ENCODE measurements at regions not wholly inside any gene's neighbourhood (a gene's known extent, or its start where the extent isn't known, plus 50 kb on each side); places are given as distances from the start of the nearest gene placed in this dataset.

GRCh38 chr18:38481576-38481975 is 916.0 kb upstream of the CELF4 start:
- 0% methylated on average over 2 of the region's 5 CpGs for WGBS (ENCODE audit: insufficient coverage)
- peak; percentile 29 to 94 (median 92) for DNase-seq
- H3K4me3 ChIP-seq (ENCODE audit: control insufficient read depth in 1 of 7, extremely low read depth in 1 of 7, insufficient read depth in 4 of 7, low read depth in 2 of 7, low read length in 6 of 7): no peak overlapping the region
- H3K27me3 ChIP-seq (replicated peaks in 2 of 5; ENCODE audit: control insufficient read depth in 4 of 5, insufficient read depth in 5 of 5, low read length in 4 of 5): no peaks in the 10 kb centered on the region
- peak overlapping the region in 1 of 2 experiments; percentile 47 for H3K27ac ChIP-seq (ENCODE audit: insufficient read depth in 1 of 2, low read depth in 1 of 2, low read length in 2 of 2, poor library complexity in 1 of 2, severe bottlenecking in 2 of 2)
- H3K4me1 ChIP-seq (ENCODE audit: control extremely low read depth in 1 of 4, control insufficient read depth in 4 of 4, insufficient read depth in 4 of 4, low read length in 3 of 4): peaks cover 0 to 28% (median 13%) of the 10 kb centered on the region in 4 experiments
- H3K9me3 ChIP-seq (ENCODE audit: control extremely low read depth in 1 of 5, control insufficient read depth in 4 of 5, insufficient read depth in 2 of 5, low read depth in 1 of 5, low read length in 4 of 5): peaks cover 0 to 8% (median 0%) of the 10 kb centered on the region in 5 experiments
- POLR2A ChIA-PET: interaction anchor here (0.5 kb wide), 1 partner anchor 506 kb away, joined by 4 read pairs; no protein-coding TSS in a partner anchor
- no peaks in the 10 kb centered on the region for H3K36me3 ChIP-seq (ENCODE audit: control insufficient read depth in 4 of 4, insufficient read depth in 4 of 4, low read length in 3 of 4)
- CTCF ChIA-PET: interaction anchor here (0.9 to 1.5 kb wide), 3 partner anchors 12 to 828 kb away, joined by 3 to 4 read pairs (median 3); no protein-coding TSS in a partner anchor

GRCh38 chr18:38475686-38476085 is 910.1 kb upstream of the CELF4 start:
- Histone ChIP-seq H3K4me3 (ENCODE audit: control insufficient read depth in 1 of 7, extremely low read depth in 1 of 7, insufficient read depth in 4 of 7, low read depth in 2 of 7, low read length in 6 of 7) (no peak overlapping the region), H3K36me3 (ENCODE audit: control insufficient read depth in 4 of 4, insufficient read depth in 4 of 4, low read length in 3 of 4) (no peaks in the 10 kb centered on the region), H3K4me1 (ENCODE audit: control extremely low read depth in 1 of 4, control insufficient read depth in 4 of 4, insufficient read depth in 4 of 4, low read length in 3 of 4) (peaks cover 0 to 5% (median 0%) of the 10 kb centered on the region in 4 experiments), H3K27ac (ENCODE audit: insufficient read depth in 1 of 2, low read depth in 1 of 2, low read length in 2 of 2, poor library complexity in 1 of 2, severe bottlenecking in 2 of 2) (no peak overlapping the region), H3K27me3 (replicated peaks in 2 of 5; ENCODE audit: control insufficient read depth in 4 of 5, insufficient read depth in 5 of 5, low read length in 4 of 5) (no peaks in the 10 kb centered on the region), H3K9me3 (ENCODE audit: control extremely low read depth in 1 of 5, control insufficient read depth in 4 of 5, insufficient read depth in 2 of 5, low read depth in 1 of 5, low read length in 4 of 5) (peaks cover 0 to 14% (median 0%) of the 10 kb centered on the region in 5 experiments)
- 90% methylated on average over 2 of the region's 2 CpGs for WGBS (ENCODE audit: insufficient coverage)
- peak; percentile 10 to 56 (median 31) for DNase-seq
- CTCF ChIA-PET: interaction anchor here (1.4 to 1.9 kb wide), 2 partner anchors 9 to 20 kb away, joined by 4 to 7 read pairs; no protein-coding TSS in a partner anchor
- POLR2A ChIA-PET: interaction anchor here (0.8 kb wide), 1 partner anchor 96 kb away, joined by 3 read pairs; no protein-coding TSS in a partner anchor

- Histone ChIP-seq H3K36me3 (ENCODE audit: control insufficient read depth in 4 of 4, insufficient read depth in 4 of 4, low read length in 3 of 4) (no peaks in the 10 kb centered on the region), H3K9me3 (ENCODE audit: control extremely low read depth in 1 of 5, control insufficient read depth in 4 of 5, insufficient read depth in 2 of 5, low read depth in 1 of 5, low read length in 4 of 5) (peaks cover 0 to 6% (median 0%) of the 10 kb centered on the region in 5 experiments), H3K27ac (ENCODE audit: insufficient read depth in 1 of 2, low read depth in 1 of 2, low read length in 2 of 2, poor library complexity in 1 of 2, severe bottlenecking in 2 of 2) (no peak overlapping the region), H3K4me1 (ENCODE audit: control extremely low read depth in 1 of 4, control insufficient read depth in 4 of 4, insufficient read depth in 4 of 4, low read length in 3 of 4) (no peaks in the 10 kb centered on the region), H3K4me3 (ENCODE audit: control insufficient read depth in 1 of 7, extremely low read depth in 1 of 7, insufficient read depth in 4 of 7, low read depth in 2 of 7, low read length in 6 of 7) (no peak overlapping the region), H3K27me3 (replicated peaks in 2 of 5; ENCODE audit: control insufficient read depth in 4 of 5, insufficient read depth in 5 of 5, low read length in 4 of 5) (no peaks in the 10 kb centered on the region)
- no CpG with 5 or more reads among the region's 2 CpGs for WGBS (ENCODE audit: insufficient coverage)
- DNase-seq: no peak
- POLR2A ChIA-PET: no interaction called here
- CTCF ChIA-PET: interaction anchor here (1.7 kb wide), 1 partner anchor 22 kb away, joined by 5 read pairs; no protein-coding TSS in a partner anchor
These were observed 907.9 kb upstream of the CELF4 start for GRCh38 chr18:38473535-38473934.

GRCh38 chr18:38470421-38470820 is 904.8 kb upstream of the CELF4 start:
- DNase-seq: no peak
- CTCF ChIA-PET: interaction anchor here (0.8 kb wide), 1 partner anchor 25 kb away, joined by 3 read pairs; no protein-coding TSS in a partner anchor
- no peak overlapping the region for H3K4me3 ChIP-seq (ENCODE audit: control insufficient read depth in 1 of 7, extremely low read depth in 1 of 7, insufficient read depth in 4 of 7, low read depth in 2 of 7, low read length in 6 of 7)
- POLR2A ChIA-PET: no interaction called here
- no peak overlapping the region for H3K27ac ChIP-seq (ENCODE audit: insufficient read depth in 1 of 2, low read depth in 1 of 2, low read length in 2 of 2, poor library complexity in 1 of 2, severe bottlenecking in 2 of 2)
- H3K36me3 ChIP-seq (ENCODE audit: control insufficient read depth in 4 of 4, insufficient read depth in 4 of 4, low read length in 3 of 4): no peaks in the 10 kb centered on the region
- peaks cover 0 to 6% (median 3%) of the 10 kb centered on the region in 5 experiments for H3K9me3 ChIP-seq (ENCODE audit: control extremely low read depth in 1 of 5, control insufficient read depth in 4 of 5, insufficient read depth in 2 of 5, low read depth in 1 of 5, low read length in 4 of 5)
- H3K4me1 ChIP-seq (ENCODE audit: control extremely low read depth in 1 of 4, control insufficient read depth in 4 of 4, insufficient read depth in 4 of 4, low read length in 3 of 4): no peaks in the 10 kb centered on the region
- H3K27me3 ChIP-seq (replicated peaks in 2 of 5; ENCODE audit: control insufficient read depth in 4 of 5, insufficient read depth in 5 of 5, low read length in 4 of 5): no peaks in the 10 kb centered on the region

GRCh38 chr18:38466426-38466825 is 900.8 kb upstream of the CELF4 start:
- Histone ChIP-seq H3K4me3 (ENCODE audit: control insufficient read depth in 1 of 7, extremely low read depth in 1 of 7, insufficient read depth in 4 of 7, low read depth in 2 of 7, low read length in 6 of 7) (no peak overlapping the region), H3K4me1 (ENCODE audit: control extremely low read depth in 1 of 4, control insufficient read depth in 4 of 4, insufficient read depth in 4 of 4, low read length in 3 of 4) (no peaks in the 10 kb centered on the region), H3K9me3 (ENCODE audit: control extremely low read depth in 1 of 5, control insufficient read depth in 4 of 5, insufficient read depth in 2 of 5, low read depth in 1 of 5, low read length in 4 of 5) (peaks cover 0 to 3% (median 0%) of the 10 kb centered on the region in 5 experiments), H3K36me3 (ENCODE audit: control insufficient read depth in 4 of 4, insufficient read depth in 4 of 4, low read length in 3 of 4) (no peaks in the 10 kb centered on the region), H3K27me3 (replicated peaks in 2 of 5; ENCODE audit: control insufficient read depth in 4 of 5, insufficient read depth in 5 of 5, low read length in 4 of 5) (no peaks in the 10 kb centered on the region), H3K27ac (ENCODE audit: insufficient read depth in 1 of 2, low read depth in 1 of 2, low read length in 2 of 2, poor library complexity in 1 of 2, severe bottlenecking in 2 of 2) (no peak overlapping the region)
- no peak for DNase-seq
- ChIA-PET CTCF (interaction anchor here (1.3 to 1.9 kb wide), 2 partner anchors 9 to 14 kb away, joined by 3 to 7 read pairs; no protein-coding TSS in a partner anchor), POLR2A (interaction anchor here (0.6 kb wide), 1 partner anchor 14 kb away, joined by 3 read pairs; no protein-coding TSS in a partner anchor)
- 100% methylated on average over 2 of the region's 2 CpGs for WGBS (ENCODE audit: insufficient coverage)

- WGBS (ENCODE audit: insufficient coverage): 100% methylated on average over 1 of the region's 1 CpG
These were observed 898.4 kb upstream of the CELF4 start for GRCh38 chr18:38464024-38464423.

GRCh38 chr18:38460657-38461056 is 895.1 kb upstream of the CELF4 start:
- 85% methylated on average over 1 of the region's 4 CpGs for WGBS (ENCODE audit: insufficient coverage)
- no peaks in the 10 kb centered on the region for H3K9me3 ChIP-seq (ENCODE audit: control extremely low read depth in 1 of 5, control insufficient read depth in 4 of 5, insufficient read depth in 2 of 5, low read depth in 1 of 5, low read length in 4 of 5)
- H3K27ac ChIP-seq (ENCODE audit: insufficient read depth in 1 of 2, low read depth in 1 of 2, low read length in 2 of 2, poor library complexity in 1 of 2, severe bottlenecking in 2 of 2): no peak overlapping the region
- ChIA-PET CTCF (no interaction called here), POLR2A (no interaction called here)
- H3K4me1 ChIP-seq (ENCODE audit: control extremely low read depth in 1 of 4, control insufficient read depth in 4 of 4, insufficient read depth in 4 of 4, low read length in 3 of 4): no peaks in the 10 kb centered on the region
- no peaks in the 10 kb centered on the region for H3K36me3 ChIP-seq (ENCODE audit: control insufficient read depth in 4 of 4, insufficient read depth in 4 of 4, low read length in 3 of 4)
- no peaks in the 10 kb centered on the region for H3K27me3 ChIP-seq (replicated peaks in 2 of 5; ENCODE audit: control insufficient read depth in 4 of 5, insufficient read depth in 5 of 5, low read length in 4 of 5)
- H3K4me3 ChIP-seq (ENCODE audit: control insufficient read depth in 1 of 7, extremely low read depth in 1 of 7, insufficient read depth in 4 of 7, low read depth in 2 of 7, low read length in 6 of 7): no peak overlapping the region
- no peak for DNase-seq

More at GRCh38 chr18:38464024-38464423, 898.4 kb upstream of the CELF4 start:
- no peaks in the 10 kb centered on the region for H3K27me3 ChIP-seq (replicated peaks in 2 of 5; ENCODE audit: control insufficient read depth in 4 of 5, insufficient read depth in 5 of 5, low read length in 4 of 5)
- CTCF ChIA-PET: no interaction called here
- DNase-seq: no peak
- H3K4me1 ChIP-seq (ENCODE audit: control extremely low read depth in 1 of 4, control insufficient read depth in 4 of 4, insufficient read depth in 4 of 4, low read length in 3 of 4): no peaks in the 10 kb centered on the region
- H3K9me3 ChIP-seq (ENCODE audit: control extremely low read depth in 1 of 5, control insufficient read depth in 4 of 5, insufficient read depth in 2 of 5, low read depth in 1 of 5, low read length in 4 of 5): peaks cover 0 to 3% (median 0%) of the 10 kb centered on the region in 5 experiments
- H3K4me3 ChIP-seq (ENCODE audit: control insufficient read depth in 1 of 7, extremely low read depth in 1 of 7, insufficient read depth in 4 of 7, low read depth in 2 of 7, low read length in 6 of 7): no peak overlapping the region
- POLR2A ChIA-PET: no interaction called here
- H3K36me3 ChIP-seq (ENCODE audit: control insufficient read depth in 4 of 4, insufficient read depth in 4 of 4, low read length in 3 of 4): no peaks in the 10 kb centered on the region
- H3K27ac ChIP-seq (ENCODE audit: insufficient read depth in 1 of 2, low read depth in 1 of 2, low read length in 2 of 2, poor library complexity in 1 of 2, severe bottlenecking in 2 of 2): no peak overlapping the region
